HG02623 (cell line): ENCODE measurements at regions not wholly inside any gene's neighbourhood (a gene's known extent, or its start where the extent isn't known, plus 50 kb on each side); places are given as distances from the start of the nearest gene placed in this dataset.

ENCODE experiments used
- ATAC-seq: cut with Tn5 transposase; IDR thresholded peaks from one replicate; pipeline ENCODE4 v1.9.1; 2021; ENCODE audit warnings: moderate library complexity; ENCODE audit not compliant: unreplicated experiment

DNA sequence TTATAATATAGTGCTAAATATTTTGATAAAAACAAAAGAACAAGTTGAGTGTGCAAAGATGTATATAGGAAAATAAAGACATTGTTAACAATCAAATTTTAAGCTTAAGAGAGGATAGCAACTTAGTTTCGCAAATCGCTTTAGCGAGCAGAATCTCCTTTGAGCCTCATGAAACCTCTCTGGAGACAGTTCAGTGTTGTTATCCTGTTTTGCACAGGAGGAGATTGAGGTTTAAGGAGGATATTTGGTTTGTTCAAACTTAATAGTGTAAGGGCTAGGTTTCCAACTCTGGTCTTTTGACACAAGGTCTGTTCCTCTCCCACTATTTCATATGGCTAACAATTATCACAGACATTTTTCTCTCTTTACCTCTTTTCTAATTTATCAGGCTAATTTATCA, 1848.5 kb upstream of the TENM3 start:
- ATAC-seq: no peak

DNA sequence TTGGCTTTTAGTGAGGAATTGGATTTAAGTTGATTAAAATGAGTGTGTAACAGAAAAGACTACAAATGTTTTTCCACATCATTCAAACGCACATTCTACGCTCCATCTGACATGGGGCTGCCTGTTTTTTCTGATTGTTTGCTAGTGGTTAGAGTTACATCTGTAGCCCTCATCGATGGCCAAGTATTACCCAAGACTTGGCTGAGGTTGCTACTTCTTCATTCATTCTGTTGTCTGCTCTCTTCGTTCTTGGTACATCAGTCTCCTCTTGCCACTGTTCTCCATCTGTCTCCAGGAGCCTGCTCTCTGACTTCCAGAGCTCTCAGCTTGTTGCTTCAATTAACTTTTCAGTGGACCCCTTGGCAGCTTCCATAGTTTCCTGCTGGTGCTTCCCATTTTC, 1844.6 kb upstream of the TENM3 start:
- ATAC-seq: no peak

DNA sequence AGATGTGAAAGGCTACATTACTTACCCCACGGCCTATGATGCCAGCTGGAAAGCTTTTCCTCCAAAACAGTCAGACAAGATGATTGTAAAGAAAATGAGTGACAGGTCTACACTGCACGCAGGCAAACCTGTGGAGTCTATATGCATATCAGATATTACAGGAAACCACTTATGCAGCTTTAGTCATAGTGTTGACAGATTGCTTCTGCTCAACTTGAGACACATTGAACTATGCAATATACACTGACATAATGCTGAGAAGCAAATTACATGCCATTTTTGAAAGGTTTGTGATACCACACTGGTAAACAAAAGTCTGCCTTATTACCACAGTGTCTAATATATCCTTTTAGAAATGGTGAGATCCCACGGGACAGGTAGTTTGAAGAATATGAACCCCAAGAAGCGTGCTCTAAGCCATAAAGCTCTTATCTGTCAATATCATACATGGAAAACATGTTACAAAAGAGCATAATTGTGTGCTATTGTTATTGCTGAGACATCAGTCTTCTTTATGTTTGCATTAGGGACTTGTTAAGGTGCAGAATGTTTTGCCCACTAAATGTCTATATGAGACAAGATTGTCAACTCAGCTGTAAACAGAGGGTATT, 1835.8 kb upstream of the TENM3 start:
- ATAC-seq: no peak

- ATAC-seq: no peak
Observed at GRCh38 chr4:180418819-180419531, 1824.2 kb upstream of the TENM3 start.

GRCh38 chr4:180422989-180423711, 1820.1 kb upstream of the TENM3 start:
- no peak for ATAC-seq

DNA sequence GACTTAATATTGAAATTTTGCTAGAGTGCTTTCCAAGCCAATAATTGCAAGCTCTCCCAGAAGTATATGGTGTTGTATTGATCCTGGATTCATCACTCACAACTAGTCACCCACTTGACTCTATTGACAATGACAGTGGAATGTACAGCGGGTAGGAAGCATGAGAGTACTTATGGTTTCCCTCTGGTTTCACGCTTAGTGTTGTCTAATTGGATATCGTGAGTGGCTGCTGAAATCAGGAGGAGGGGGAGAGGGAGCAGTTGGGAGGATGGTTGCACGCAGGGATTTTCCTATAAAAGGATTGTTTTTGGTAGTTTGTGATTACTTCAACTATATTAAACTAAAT, 1819.5 kb upstream of the TENM3 start:
- ATAC-seq: no peak

- ATAC-seq: no peak
Observed at GRCh38 chr4:180426938-180427337, 1816.3 kb upstream of the TENM3 start.

GRCh38 chr4:180430283-180430682, 1812.9 kb upstream of the TENM3 start:
- no peak for ATAC-seq

DNA sequence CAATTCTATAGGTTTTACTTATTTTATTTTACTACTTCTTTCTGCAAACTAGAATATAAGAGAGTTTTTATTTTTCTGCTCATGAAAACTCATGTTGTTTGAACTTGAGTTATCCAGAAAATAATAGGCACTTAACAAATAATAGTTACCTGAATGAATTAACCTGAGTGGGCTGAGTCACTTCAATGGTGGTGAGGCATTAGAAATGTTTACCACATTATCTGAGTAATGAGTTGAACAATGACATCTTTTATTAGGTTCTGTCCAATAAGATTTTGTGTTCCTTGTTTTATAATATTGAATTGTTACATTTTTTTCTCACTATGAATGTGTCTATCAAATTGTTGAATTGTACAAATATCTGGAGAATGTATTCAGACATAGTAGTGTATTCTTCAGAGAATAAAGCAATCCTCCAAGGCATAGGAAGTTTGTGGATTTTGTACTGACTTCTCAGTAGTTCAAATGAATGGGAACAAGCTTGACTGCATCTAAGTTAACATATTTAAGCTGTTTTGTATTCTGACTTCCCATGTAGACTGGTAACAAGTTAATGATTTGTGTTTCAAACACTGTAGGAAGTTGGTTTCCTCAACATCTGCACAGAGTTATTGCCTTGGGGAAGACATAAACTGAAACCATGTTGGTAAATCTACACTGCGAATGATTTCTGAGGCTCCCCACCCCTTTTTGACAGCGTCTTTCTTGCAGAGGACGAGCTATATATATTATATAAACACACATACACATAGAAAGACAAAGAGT, 1808.9 kb upstream of the TENM3 start:
- peak; percentile 85 for ATAC-seq

DNA sequence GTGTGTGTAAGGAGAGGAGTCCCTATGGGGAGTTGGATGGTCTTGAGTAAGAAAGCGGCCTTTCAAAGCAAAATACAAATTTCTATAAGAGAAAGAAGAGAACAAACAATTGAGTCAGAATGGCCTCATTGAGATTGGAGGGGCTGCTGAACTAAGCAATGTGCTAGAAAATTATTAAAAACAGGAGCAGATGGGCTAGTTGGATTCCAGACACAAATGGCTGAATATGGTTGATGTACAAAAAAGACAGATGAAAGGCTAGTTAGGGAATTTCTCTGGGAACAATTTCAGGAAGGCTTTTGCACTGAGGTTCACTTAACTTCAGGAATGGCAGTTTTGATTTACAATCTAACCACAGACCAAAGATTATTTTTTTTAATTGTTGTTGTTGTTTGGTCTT, 1806.8 kb upstream of the TENM3 start:
- ATAC-seq: no peak

DNA sequence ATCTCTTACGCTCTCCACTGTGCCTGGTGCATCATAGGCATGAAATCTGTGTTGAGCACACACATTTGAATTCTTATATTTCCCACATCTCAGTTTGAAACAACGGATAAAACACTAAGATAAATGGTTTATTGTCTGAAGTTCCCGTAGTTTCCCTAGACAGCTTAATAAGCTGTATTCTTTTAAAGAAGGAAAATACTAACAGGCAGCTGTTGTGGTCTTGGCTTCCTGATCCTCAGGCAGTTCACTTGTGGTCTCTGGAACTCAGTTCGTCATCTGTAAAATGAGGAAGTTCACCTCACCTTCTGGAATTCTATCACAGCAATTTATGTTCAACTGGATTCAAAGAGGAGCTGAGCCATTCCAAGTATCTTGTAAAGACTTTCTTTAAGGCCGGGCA, 1805.6 kb upstream of the TENM3 start:
- no peak for ATAC-seq

GRCh38 chr4:180448306-180448705, 1794.9 kb upstream of the TENM3 start:
- no peak for ATAC-seq

DNA sequence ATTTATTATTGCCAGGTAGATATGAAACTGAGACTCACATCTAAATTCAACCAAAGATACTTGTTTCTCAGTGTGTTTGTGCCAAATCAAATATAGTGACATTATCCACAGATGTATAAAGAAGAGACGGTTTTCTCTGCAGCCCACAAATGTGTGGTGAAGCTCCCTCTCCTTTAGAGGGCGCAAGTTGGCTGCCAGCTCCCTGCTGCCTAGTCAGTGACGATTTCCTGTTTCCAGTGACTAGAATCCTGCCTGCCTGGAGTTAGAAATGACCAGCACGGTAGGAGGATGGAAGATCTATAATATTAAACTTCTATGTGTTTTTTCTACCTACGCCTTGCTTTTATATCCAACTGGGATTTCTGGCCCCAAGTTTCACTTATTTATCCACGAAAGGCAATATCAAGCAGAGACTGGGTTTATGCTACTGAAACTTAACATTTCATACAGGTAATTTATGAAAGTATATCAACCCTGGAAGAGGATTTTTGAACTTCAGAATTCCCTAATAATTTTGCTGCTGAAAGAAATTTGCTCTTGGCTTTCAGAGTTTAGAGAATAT, 1793.7 kb upstream of the TENM3 start:
- peak; percentile 76 for ATAC-seq

DNA sequence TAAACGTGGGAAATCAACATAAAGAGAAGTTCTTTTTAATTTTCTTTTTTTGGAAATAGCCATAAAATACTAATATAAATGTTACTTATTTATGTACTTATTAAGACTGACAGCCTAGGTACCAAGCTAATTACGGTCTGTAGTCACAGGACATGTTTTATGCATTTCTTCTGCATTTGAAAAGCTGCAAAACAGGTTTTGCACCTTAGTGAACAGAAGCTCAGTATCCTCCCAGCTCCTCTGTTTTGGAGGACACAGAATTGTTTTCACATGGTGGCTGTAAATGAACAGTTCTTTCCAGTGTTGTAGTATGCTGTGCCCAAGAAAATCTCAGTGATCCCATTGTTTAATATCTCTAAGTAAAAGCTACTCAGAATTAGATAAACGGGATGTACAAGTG, 1788.0 kb upstream of the TENM3 start:
- ATAC-seq: no peak

GRCh38 chr4:180456928-180457327, 1786.3 kb upstream of the TENM3 start:
- ATAC-seq: no peak

DNA sequence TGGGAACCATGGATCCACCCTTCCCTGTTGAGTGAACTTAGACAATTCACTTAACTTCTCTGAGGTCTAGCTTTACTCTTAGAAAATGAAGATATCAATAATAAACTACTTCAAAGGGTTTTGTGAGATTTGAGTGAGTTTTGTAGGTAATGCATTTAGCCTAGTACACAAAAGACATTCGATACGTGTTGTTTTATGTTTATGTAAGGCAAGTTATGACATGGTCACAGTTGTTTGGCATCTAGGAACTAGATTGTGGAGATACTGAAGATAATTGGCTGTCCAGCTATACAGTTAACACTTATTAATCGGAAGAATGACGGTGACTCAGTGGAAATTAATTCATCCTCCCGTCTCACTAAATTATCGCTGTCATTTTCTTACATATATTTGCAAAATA, 1781.1 kb upstream of the TENM3 start:
- no peak for ATAC-seq

GRCh38 chr4:180465364-180465763, 1777.8 kb upstream of the TENM3 start:
- no peak for ATAC-seq

- ATAC-seq: no peak
Observed at GRCh38 chr4:180483036-180483435, 1760.2 kb upstream of the TENM3 start.

GRCh38 chr4:180485407-180485806, 1757.8 kb upstream of the TENM3 start:
- no peak for ATAC-seq

GRCh38 chr4:180486342-180486741, 1756.9 kb upstream of the TENM3 start:
- no peak for ATAC-seq

DNA sequence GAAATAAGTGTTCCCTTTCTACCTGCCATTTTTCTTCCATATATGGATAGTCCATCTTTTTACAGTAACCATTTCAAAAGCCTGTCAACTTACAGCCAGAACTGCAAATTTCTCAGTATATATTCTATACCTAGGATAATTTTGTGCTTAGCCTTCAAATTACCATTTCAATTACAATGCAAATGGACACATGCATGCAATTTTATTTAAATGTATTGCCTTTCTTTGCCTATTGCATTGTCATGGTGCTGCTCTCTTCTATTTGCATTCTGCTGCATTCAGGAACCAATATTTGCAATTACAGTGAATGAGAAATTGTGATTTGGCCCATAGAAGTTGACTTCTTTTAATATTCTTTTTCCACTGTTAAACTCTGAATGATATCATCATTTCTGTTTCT, 1753.4 kb upstream of the TENM3 start:
- ATAC-seq: no peak
